ENCODE measurements at regions not wholly inside any gene's neighbourhood (a gene's known extent, or its start where the extent isn't known, plus 50 kb on each side); places are given as distances from the start of the nearest gene placed in this dataset.
A peak's percentile ranks its signal among the peaks of the same experiment; 100 is the strongest.
"Not testable (repeated sequence)": the region's sequence is repeated elsewhere in the genome, so short reads cannot be mapped to it uniquely, and the experiment has no call there.

- no peak for DNase-seq
These were observed 492.0 kb upstream of the MAGEB18 start for GRCh38 chrX:25646156-25646555.

- no peak for DNase-seq
These were observed 489.4 kb upstream of the MAGEB18 start for GRCh38 chrX:25648790-25649189.

- DNase-seq: no peak
These were observed 487.8 kb upstream of the MAGEB18 start for GRCh38 chrX:25650216-25650820.

GRCh38 chrX:25659317-25659716 lies 478.8 kb upstream of the MAGEB18 start:
- DNase-seq: no peak

- DNase-seq: no peak
These were observed 474.4 kb upstream of the MAGEB18 start for GRCh38 chrX:25663701-25664100.

GRCh38 chrX:25665431-25665830 lies 472.7 kb upstream of the MAGEB18 start:
- no peak for DNase-seq

GRCh38 chrX:25667681-25668080 lies 470.5 kb upstream of the MAGEB18 start:
- no peak for DNase-seq

- no peak for DNase-seq
These were observed 463.4 kb upstream of the MAGEB18 start for GRCh38 chrX:25674776-25675175.

- DNase-seq: no peak
These were observed 436.3 kb upstream of the MAGEB18 start for GRCh38 chrX:25701876-25702275.

- DNase-seq: no peak
These were observed 421.0 kb upstream of the MAGEB18 start for GRCh38 chrX:25717122-25717521.

GRCh38 chrX:25721564-25721963 lies 416.6 kb upstream of the MAGEB18 start:
- DNase-seq: peak; percentile 14

- DNase-seq: no peak
These were observed 411.6 kb upstream of the MAGEB18 start for GRCh38 chrX:25726539-25726938.

GRCh38 chrX:25733148-25733547 lies 405.0 kb upstream of the MAGEB18 start:
- DNase-seq: no peak

GRCh38 chrX:25737540-25737939 lies 400.6 kb upstream of the MAGEB18 start:
- no peak for DNase-seq

GRCh38 chrX:25742334-25742733 lies 395.8 kb upstream of the MAGEB18 start:
- no peak for DNase-seq

GRCh38 chrX:25754399-25754798 lies 383.7 kb upstream of the MAGEB18 start:
- DNase-seq: no peak

- no peak for DNase-seq
These were observed 382.9 kb upstream of the MAGEB18 start for GRCh38 chrX:25755194-25755593.

- no peak for DNase-seq
These were observed 375.5 kb upstream of the MAGEB18 start for GRCh38 chrX:25762656-25763055.

- not testable (repeated sequence) for DNase-seq
These were observed 366.3 kb upstream of the MAGEB18 start for GRCh38 chrX:25771853-25772252.

GRCh38 chrX:25797796-25798195 lies 340.3 kb upstream of the MAGEB18 start:
- not testable (repeated sequence) for DNase-seq

GRCh38 chrX:25805744-25806143 lies 332.4 kb upstream of the MAGEB18 start:
- DNase-seq: no peak

- DNase-seq: no peak
These were observed 331.1 kb upstream of the MAGEB18 start for GRCh38 chrX:25807022-25807421.

- DNase-seq: no peak
These were observed 327.9 kb upstream of the MAGEB18 start for GRCh38 chrX:25810202-25810601.

- no peak for DNase-seq
These were observed 318.3 kb upstream of the MAGEB18 start for GRCh38 chrX:25819879-25820278.

GRCh38 chrX:25851141-25851540 lies 287.0 kb upstream of the MAGEB18 start:
- no peak for DNase-seq

Measured in activated CD4-positive, alpha-beta T cell treated with anti-CD3 and anti-CD28 coated beads, Interleukin-10, Interleukin-2, amounts not matched to agents 100 ng/mL and 50 ng/mL, durations not matched to agents 16 hours and 8 hours (primary cell).